T-helper 2 cell (primary cell): ENCODE measurements at regions not wholly inside any gene's neighbourhood (a gene's known extent, or its start where the extent isn't known, plus 50 kb on each side); places are given as distances from the start of the nearest gene placed in this dataset.
"Not testable (repeated sequence)": the region's sequence is repeated elsewhere in the genome, so short reads cannot be mapped to it uniquely, and the experiment has no call there.

ENCODE experiments used
- DNase-seq, 5 experiments: peaks; one replicate each; pipeline versions ENCODE4 v3.0.0 to v3.0.0-alpha.2; 2012 to 2022

DNA sequence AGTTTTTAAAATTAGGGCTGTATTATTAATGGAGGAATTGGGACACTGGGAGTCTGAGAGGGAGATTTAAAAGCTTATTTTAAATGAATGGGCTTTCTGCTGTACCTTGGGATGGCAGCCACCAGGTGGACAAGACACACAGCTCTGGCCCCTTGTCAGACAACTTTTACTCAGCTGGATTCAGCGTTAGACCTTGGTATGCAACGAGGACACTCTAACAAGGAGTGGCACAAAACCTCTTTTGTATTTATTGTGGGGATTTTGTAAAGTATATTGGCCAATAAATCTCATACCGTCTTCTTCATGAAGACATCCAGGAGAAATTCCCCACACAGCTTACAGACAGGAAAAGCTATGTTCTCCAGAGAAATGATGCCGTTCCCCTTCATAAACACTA, 105.7 kb downstream of the LCA5 start:
- DNase-seq: no peak

- DNase-seq: no peak
Measured at GRCh38 chr6:79430913-79431536, 106.2 kb downstream of the LCA5 start.

- DNase-seq: no peak
Measured at GRCh38 chr6:79427721-79428120, 109.5 kb downstream of the LCA5 start.

- DNase-seq: no peak
Measured at GRCh38 chr6:79426625-79427278, 110.5 kb downstream of the LCA5 start.

- DNase-seq: no peak
Measured at GRCh38 chr6:79425589-79426311, 111.5 kb downstream of the LCA5 start.

GRCh38 chr6:79423216-79423615, 114.0 kb downstream of the LCA5 start:
- no peak for DNase-seq

- DNase-seq: no peak
Measured at GRCh38 chr6:79422666-79423065, 114.6 kb downstream of the LCA5 start.

GRCh38 chr6:79421707-79422484, 115.3 kb downstream of the LCA5 start:
- no peak for DNase-seq

GRCh38 chr6:79421001-79421411, 116.2 kb downstream of the LCA5 start:
- DNase-seq: no peak

- no peak for DNase-seq
Measured at GRCh38 chr6:79420054-79420453, 117.2 kb downstream of the LCA5 start.

- no peak for DNase-seq
Measured at GRCh38 chr6:79416931-79417330, 120.3 kb downstream of the LCA5 start.

- DNase-seq: no peak
Measured at GRCh38 chr6:79413562-79414002, 123.6 kb downstream of the LCA5 start.

DNA sequence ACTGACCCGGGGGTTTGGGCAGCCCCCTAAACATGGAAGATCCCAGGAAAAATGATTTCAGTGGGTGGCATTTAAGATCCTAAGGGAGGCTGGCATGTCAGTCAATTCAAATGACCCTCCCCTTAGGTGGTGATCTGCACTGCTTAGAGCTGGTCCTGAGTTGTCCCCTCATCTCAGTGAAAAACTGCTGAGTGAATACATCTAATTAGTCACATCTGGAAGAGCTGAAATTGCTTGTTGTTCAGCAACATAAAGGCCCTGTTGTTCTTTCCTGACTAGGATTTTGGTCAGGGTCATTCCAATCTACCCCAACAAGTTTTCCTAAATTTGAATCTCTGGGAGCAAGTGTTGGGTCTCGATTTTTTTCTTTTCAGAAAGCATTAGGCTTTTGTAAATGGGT, 126.4 kb downstream of the LCA5 start:
- DNase-seq: no peak

DNA sequence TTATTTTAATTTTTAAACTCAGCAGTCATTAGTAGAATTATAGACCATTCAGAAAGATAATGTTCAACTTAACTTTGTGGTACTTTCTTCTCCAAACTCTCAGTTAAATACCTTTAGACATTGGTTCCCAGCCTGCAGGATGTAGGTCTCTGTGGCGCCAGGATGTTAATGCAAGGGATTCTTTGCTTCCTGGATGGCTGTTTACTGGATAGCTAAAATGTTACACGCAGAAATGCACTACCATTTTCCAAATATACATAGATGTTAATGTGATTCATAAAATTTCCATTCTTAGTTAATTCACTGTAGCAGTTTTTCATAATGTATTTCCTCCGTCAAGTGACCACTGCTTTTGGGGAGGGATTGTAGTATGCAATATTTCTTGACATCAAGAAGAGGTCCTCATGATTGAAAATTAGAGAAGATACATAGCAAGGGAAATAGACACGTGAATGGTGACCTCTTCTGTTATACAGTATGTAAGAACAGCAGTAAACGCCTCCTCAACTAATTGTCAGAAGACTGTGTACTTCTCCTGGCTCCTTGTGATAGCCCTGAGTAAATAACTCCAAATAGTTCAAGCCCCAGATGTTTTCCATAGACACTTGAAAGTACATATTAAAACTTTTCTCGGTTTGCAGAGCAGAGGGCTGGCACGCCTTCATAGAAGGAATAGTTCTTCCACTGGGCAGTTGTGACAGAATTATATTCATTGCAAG, 128.8 kb downstream of the LCA5 start:
- no peak for DNase-seq

- DNase-seq: no peak
Measured at GRCh38 chr6:79404677-79405076, 132.6 kb downstream of the LCA5 start.

DNA sequence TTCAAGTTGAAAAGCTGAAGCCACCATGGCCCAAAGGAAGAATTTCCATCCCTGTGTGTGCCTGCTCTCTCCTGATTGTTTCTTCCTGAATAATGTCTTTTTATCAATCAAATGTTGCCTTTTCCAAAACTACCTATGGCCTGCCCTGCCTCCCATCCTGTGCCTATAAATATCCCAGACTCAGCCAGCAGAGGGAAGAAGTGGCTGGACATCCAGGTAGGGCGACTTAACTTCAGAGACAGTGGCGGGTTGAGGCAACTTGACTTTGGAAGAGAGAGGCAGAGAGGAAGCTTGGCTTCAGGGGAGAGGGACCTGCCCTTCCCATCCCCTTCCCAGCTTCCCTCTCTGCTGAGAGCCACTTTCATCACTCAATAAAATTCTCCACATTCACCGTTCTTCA, 133.0 kb downstream of the LCA5 start:
- DNase-seq: no peak

- DNase-seq: no peak
Measured at GRCh38 chr6:79403563-79403962, 133.7 kb downstream of the LCA5 start.

GRCh38 chr6:79403086-79403485, 134.1 kb downstream of the LCA5 start:
- DNase-seq: no peak

DNA sequence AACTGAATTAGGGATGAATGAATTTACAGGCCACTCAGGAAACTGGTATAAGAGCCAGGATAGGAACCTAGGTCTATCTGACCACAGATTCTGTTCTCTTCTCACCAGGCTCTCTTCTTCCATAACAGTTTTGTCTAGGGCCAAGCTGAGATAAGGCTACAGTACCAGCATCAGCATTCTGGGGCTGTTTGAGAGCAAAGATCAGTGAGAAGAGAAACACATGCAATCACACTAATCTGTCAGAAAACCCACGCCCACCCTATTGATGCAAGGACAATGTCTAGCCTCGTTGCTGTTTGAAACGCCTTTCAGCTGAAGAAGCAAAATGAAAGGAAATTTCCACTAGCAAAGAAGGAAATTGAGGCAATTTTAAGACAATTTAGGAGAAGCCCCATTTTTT, 137.7 kb downstream of the LCA5 start:
- DNase-seq: no peak

- DNase-seq: not testable (repeated sequence)
Measured at GRCh38 chr6:79398617-79399016, 138.6 kb downstream of the LCA5 start.

DNA sequence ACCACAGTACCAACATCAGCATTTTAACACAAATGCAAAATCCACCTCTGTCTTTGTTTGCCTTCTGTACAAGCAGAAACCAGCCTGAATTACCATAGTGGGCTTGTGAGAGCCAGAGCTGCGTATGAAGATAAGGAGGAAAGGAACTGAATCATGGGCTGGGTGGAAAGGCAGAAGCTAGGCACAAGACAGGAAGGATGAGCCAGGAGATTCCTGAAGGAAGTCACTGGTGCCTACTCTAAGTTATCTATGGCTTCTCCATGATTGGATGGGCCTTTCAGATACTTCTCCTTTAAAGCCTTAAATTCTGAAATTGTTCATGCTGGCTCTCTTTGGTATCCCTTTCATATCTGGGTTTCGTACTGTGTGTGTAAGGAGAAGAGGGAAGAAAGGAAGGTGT, 140.6 kb downstream of the LCA5 start:
- DNase-seq: no peak

- DNase-seq: no peak
Measured at GRCh38 chr6:79394690-79395089, 142.5 kb downstream of the LCA5 start.

DNA sequence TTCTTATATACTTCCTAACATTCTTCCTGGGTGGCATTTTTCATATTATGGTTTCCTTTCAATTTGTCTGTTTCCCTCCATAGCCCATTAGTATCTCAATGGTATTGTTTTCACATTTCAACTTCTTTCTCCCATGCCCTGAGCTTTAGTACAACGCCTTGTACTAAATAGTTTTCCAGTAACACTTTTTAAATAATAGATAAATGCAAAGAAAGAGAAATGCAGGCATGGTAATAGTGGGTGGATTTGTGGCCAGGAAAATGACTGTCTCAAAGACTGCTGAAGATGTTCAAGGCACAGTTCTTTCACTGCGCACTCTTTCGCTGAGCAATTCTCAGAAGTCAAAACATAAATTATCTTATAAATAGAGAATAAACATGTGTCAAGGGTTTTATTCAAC, 145.1 kb downstream of the LCA5 start:
- no peak for DNase-seq
